Uterus (tissue), 2 donors: ENCODE measurements at regions not wholly inside any gene's neighbourhood (a gene's known extent, or its start where the extent isn't known, plus 50 kb on each side); places are given as distances from the start of the nearest gene placed in this dataset.

ENCODE experiments used
- CTCF ChIP-seq, 4 experiments: fragments of 200-600 bp in 2 of 4; fragments of 450-650 bp in 2 of 4; sonication (generic) in 2 of 4; IDR thresholded peaks; one replicate each; pipeline ENCODE4 v1.5.1; 2016 to 2019; ENCODE audit warnings: antibody characterized with exemption in 4 of 4, mild to moderate bottlenecking in 2 of 4, moderate library complexity in 1 of 4
- POLR2A ChIP-seq, 2 donors: fragments of 450-650 bp; IDR thresholded peaks; one replicate each; pipeline ENCODE4 v1.6.1; 2016; ENCODE audit warnings: antibody characterized with exemption in 2 of 2, mild to moderate bottlenecking in 1 of 2, moderate library complexity in 1 of 2

GRCh38 chr5:174396541-174396940 lies 327.8 kb upstream of the MSX2 start:
- TF ChIP-seq POLR2A (IDR thresholded peaks at IDR 0.05) (no peak), CTCF (IDR thresholded peaks at IDR 0.05) (no peak)
